Mucosa of gallbladder (tissue), 1 donor: ENCODE measurements at regions not wholly inside any gene's neighbourhood (a gene's known extent, or its start where the extent isn't known, plus 50 kb on each side); places are given as distances from the start of the nearest gene placed in this dataset.
"Not testable (repeated sequence)": the region's sequence is repeated elsewhere in the genome, so short reads cannot be mapped to it uniquely, and the experiment has no call there.

ENCODE experiments used
- DNase-seq: peaks from one replicate; pipeline ENCODE4 v3.0.0-alpha.2; 2020; ENCODE audit warnings: low spot score
- donor health status: DM: no; HTN: no; CAD: no.

GRCh38 chr14:37785298-37785697, 189.9 kb downstream of the TTC6 start:
- not testable (repeated sequence) for DNase-seq

- DNase-seq, result not testable (repeated sequence)
Measured at GRCh38 chr14:37786114-37786625, 190.7 kb downstream of the TTC6 start.

- no peak for DNase-seq
Measured at GRCh38 chr14:37787879-37788494, 192.6 kb downstream of the TTC6 start.

- DNase-seq, result no peak
Measured at GRCh38 chr14:37791384-37792036, 196.1 kb downstream of the TTC6 start.

- no peak for DNase-seq
Measured at GRCh38 chr14:37792124-37792523, 196.7 kb downstream of the TTC6 start.

GRCh38 chr14:37796703-37797416, 201.4 kb downstream of the TTC6 start:
- no peak for DNase-seq

GRCh38 chr14:37797675-37798074, 202.2 kb downstream of the TTC6 start:
- DNase-seq, result no peak

- DNase-seq, result no peak
Measured at GRCh38 chr14:37807722-37808121, 212.3 kb downstream of the TTC6 start.

- DNase-seq, result no peak
Measured at GRCh38 chr14:37810094-37810801, 214.8 kb downstream of the TTC6 start.

- DNase-seq, result no peak
Measured at GRCh38 chr14:37813732-37814131, 218.3 kb downstream of the TTC6 start.

GRCh38 chr14:37816135-37816534, 220.7 kb downstream of the TTC6 start:
- no peak for DNase-seq

- DNase-seq, result no peak
Measured at GRCh38 chr14:37816743-37817295, 221.4 kb downstream of the TTC6 start.

GRCh38 chr14:37819155-37820015, 224.0 kb downstream of the TTC6 start:
- no peak for DNase-seq

GRCh38 chr14:37820810-37821209, 225.4 kb downstream of the TTC6 start:
- DNase-seq, result not testable (repeated sequence)

- DNase-seq, result no peak
Measured at GRCh38 chr14:37824939-37825712, 229.7 kb downstream of the TTC6 start.

- DNase-seq, result no peak
Measured at GRCh38 chr14:37826869-37827268, 231.4 kb downstream of the TTC6 start.

GRCh38 chr14:37830271-37830670, 234.8 kb downstream of the TTC6 start:
- DNase-seq, result no peak

GRCh38 chr14:37834275-37834674, 238.8 kb downstream of the TTC6 start:
- no peak for DNase-seq

- not testable (repeated sequence) for DNase-seq
Measured at GRCh38 chr14:37838778-37839177, 243.3 kb downstream of the TTC6 start.

- DNase-seq, result not testable (repeated sequence)
Measured at GRCh38 chr14:37841039-37841438, 245.6 kb downstream of the TTC6 start.
